Neural cell (in vitro differentiated cells): ENCODE measurements at regions not wholly inside any gene's neighbourhood (a gene's known extent, or its start where the extent isn't known, plus 50 kb on each side); places are given as distances from the start of the nearest gene placed in this dataset.

ENCODE experiments used
- H2AFZ ChIP-seq: fragments of 200-600, 300-800 bp; sonication (generic), shearing (Covaris generic); 2 replicates; pipeline ENCODE4 v1.6.0; 2014; ENCODE audit warnings: low read depth, mild to moderate bottlenecking, antibody characterized with exemption, low read length, moderate library complexity
- H3F3A ChIP-seq: fragments of 200-600 bp; shearing (Covaris generic); 2 replicates; pipeline ENCODE4 v1.6.1; 2016; ENCODE audit warnings: mild to moderate bottlenecking, moderate library complexity, mixed read lengths, antibody characterized with exemption, low read length; ENCODE audit not compliant: insufficient read depth, poor library complexity, severe bottlenecking
- H3K27ac ChIP-seq: fragments of 200-600, 300-800 bp; sonication (generic), shearing (Covaris generic); 2 replicates; pipeline ENCODE4 v1.5.1; 2014; ENCODE audit warnings: mild to moderate bottlenecking, low read length, moderate library complexity
- H3K27me3 ChIP-seq: fragments of 300-800, 200-600 bp; sonication (generic), shearing (Covaris generic); 2 replicates; pipeline ENCODE4 v1.6.0; 2014; ENCODE audit warnings: mild to moderate bottlenecking, low read depth, low read length, moderate library complexity; ENCODE audit not compliant: insufficient read depth
- H3K36me3 ChIP-seq: fragments of 300-800, 200-600 bp; sonication (generic), shearing (Covaris generic); 2 replicates; pipeline ENCODE4 v1.5.1; 2014; ENCODE audit warnings: mild to moderate bottlenecking, antibody characterized with exemption, low read length, moderate library complexity; ENCODE audit not compliant: insufficient read depth
- H3K4me2 ChIP-seq: fragments of 300-800, 200-600 bp; sonication (generic), shearing (Covaris generic); 2 replicates; pipeline ENCODE4 v1.6.0; 2014; ENCODE audit warnings: mild to moderate bottlenecking, low read length
- H3K4me3 ChIP-seq: fragments of 300-800, 200-600 bp; sonication (generic), shearing (Covaris generic); 2 replicates; pipeline ENCODE4 v1.5.1; 2014; ENCODE audit warnings: mild to moderate bottlenecking, low read length, moderate library complexity
- H3K79me2 ChIP-seq: fragments of 200-600 bp; shearing (Covaris generic); replicated peaks from 2 replicates; pipeline ENCODE4 v1.6.0; 2014; ENCODE audit warnings: mild to moderate bottlenecking, low read length, moderate library complexity; ENCODE audit not compliant: insufficient read depth
- H3K9ac ChIP-seq: fragments of 300-800, 200-600 bp; sonication (generic), shearing (Covaris generic); 2 replicates; pipeline ENCODE4 v1.6.1; 2016; ENCODE audit warnings: mild to moderate bottlenecking, low read length, mixed read lengths
- H3K9me2 ChIP-seq: fragments of 200-600 bp; shearing (Covaris generic); 2 replicates; pipeline ENCODE4 v1.6.1; 2016; ENCODE audit warnings: mild to moderate bottlenecking, low read length, mixed read lengths; ENCODE audit not compliant: insufficient read depth
- H3K9me3 ChIP-seq: fragments of 200-600, 300-800 bp; sonication (generic), shearing (Covaris generic); 2 replicates; pipeline ENCODE4 v1.6.1; 2016; ENCODE audit warnings: mild to moderate bottlenecking, mixed run types, low read length, moderate library complexity, mixed read lengths
- H4K20me1 ChIP-seq: fragments of 200-600 bp; shearing (Covaris generic); 2 replicates; pipeline ENCODE4 v1.6.1; 2016; ENCODE audit warnings: mild to moderate bottlenecking, mixed run types; ENCODE audit not compliant: insufficient read depth
- CTCF ChIP-seq: fragments of 450-650 bp; IDR thresholded peaks from 2 replicates; pipeline ENCODE4 v1.5.1; 2014; ENCODE audit warnings: antibody characterized with exemption, mild to moderate bottlenecking, moderate library complexity; ENCODE audit not compliant: poor library complexity, severe bottlenecking
- EP300 ChIP-seq: fragments of 450-650 bp; conservative IDR thresholded peaks from 2 replicates; pipeline ENCODE4 v1.6.1; 2014; ENCODE audit warnings: antibody characterized with exemption, mild to moderate bottlenecking, moderate library complexity; ENCODE audit not compliant: poor library complexity, severe bottlenecking
- EZH2 ChIP-seq: fragments of 200-600, 300-800 bp; shearing (Covaris generic), sonication (generic); IDR thresholded peaks from 2 replicates; pipeline ENCODE4 v1.6.1; 2014; ENCODE audit warnings: antibody characterized with exemption, low read length, borderline replicate concordance, mild to moderate bottlenecking; ENCODE audit not compliant: insufficient read depth, poor library complexity, severe bottlenecking
- MXI1 ChIP-seq: fragments of 450-650 bp; conservative IDR thresholded peaks from 2 replicates; pipeline ENCODE4 v1.6.1; 2014; ENCODE audit warnings: antibody characterized with exemption, mild to moderate bottlenecking; ENCODE audit not compliant: poor library complexity, severe bottlenecking
- POLR2AphosphoS5 ChIP-seq: IDR thresholded peaks from 2 replicates; pipeline ENCODE4 v1.6.1; 2012
- RAD21 ChIP-seq: fragments of 450-650 bp; conservative IDR thresholded peaks from 2 replicates; pipeline ENCODE4 v1.6.1; 2014; ENCODE audit warnings: antibody characterized with exemption, mild to moderate bottlenecking, moderate library complexity
- REST ChIP-seq: IDR thresholded peaks from 2 replicates; pipeline ENCODE4 v1.6.1; 2012; ENCODE audit warnings: borderline replicate concordance
- SMC3 ChIP-seq: fragments of 450-650 bp; conservative IDR thresholded peaks from 2 replicates; pipeline ENCODE4 v1.6.1; 2014; ENCODE audit warnings: antibody characterized with exemption, mild to moderate bottlenecking, moderate library complexity; ENCODE audit not compliant: poor library complexity
- TAF1 ChIP-seq: IDR thresholded peaks from 2 replicates; pipeline ENCODE4 v1.6.1; 2012; ENCODE audit warnings: low read depth

GRCh38 chr6:6856538-6857523 is 250.9 kb upstream of the RREB1 start:
- Histone ChIP-seq H3K9me2 (no peaks in the 10 kb centered on the region), H3K4me3 (no peak overlapping the region), H4K20me1 (no peaks in the 10 kb centered on the region), H3K9ac (no peak overlapping the region), H2AFZ (no peak overlapping the region), H3K27me3 (no peaks in the 10 kb centered on the region), H3K79me2 (no peaks in the 10 kb centered on the region), H3K27ac (no peak overlapping the region), H3F3A (no peaks in the 10 kb centered on the region), H3K36me3 (no peaks in the 10 kb centered on the region), H3K4me2 (no peak overlapping the region), H3K9me3 (no peaks in the 10 kb centered on the region)
- TF ChIP-seq CTCF: no peak
- TF ChIP-seq MXI1: no peak
- TF ChIP-seq SMC3: no peak
- no peak for TF ChIP-seq RAD21
- TF ChIP-seq TAF1: no peak
- no peak for TF ChIP-seq REST
- no peak for TF ChIP-seq POLR2AphosphoS5
- TF ChIP-seq EP300: no peak
- TF ChIP-seq EZH2: no peak

- no peaks in the 10 kb centered on the region for H3K36me3 ChIP-seq
- H3K27ac ChIP-seq: no peak overlapping the region
- no peak for TF ChIP-seq CTCF
- TF ChIP-seq REST: no peak
- TF ChIP-seq RAD21: no peak
- TF ChIP-seq MXI1: no peak
- no peak for TF ChIP-seq SMC3
- no peak for TF ChIP-seq EZH2
- no peak for TF ChIP-seq POLR2AphosphoS5
- TF ChIP-seq TAF1: no peak
- no peak for TF ChIP-seq EP300
- no peak overlapping the region for H3K9ac ChIP-seq
- no peaks in the 10 kb centered on the region for H3K27me3 ChIP-seq
- no peaks in the 10 kb centered on the region for H3K9me3 ChIP-seq
- H3K4me3 ChIP-seq: no peak overlapping the region
- H2AFZ ChIP-seq: no peak overlapping the region
- H3F3A ChIP-seq: no peaks in the 10 kb centered on the region
- no peak overlapping the region for H3K4me2 ChIP-seq
- no peaks in the 10 kb centered on the region for H3K79me2 ChIP-seq
- H4K20me1 ChIP-seq: no peaks in the 10 kb centered on the region
- H3K9me2 ChIP-seq: no peaks in the 10 kb centered on the region
These were observed 250.2 kb upstream of the RREB1 start for GRCh38 chr6:6857528-6857927.
